T-helper 17 cell (primary cell): ENCODE measurements at regions not wholly inside any gene's neighbourhood (a gene's known extent, or its start where the extent isn't known, plus 50 kb on each side); places are given as distances from the start of the nearest gene placed in this dataset.

Experiments used
- ATAC-seq: fragments of 150-1000 bp; cut with Tn5 transposase; 2 replicates; pipeline ENCODE4 v1.10.0; 2021; ENCODE audit warnings: mild to moderate bottlenecking, moderate library complexity
- DNase-seq, 3 donors: peaks; one replicate each; pipeline versions ENCODE4 v3.0.0 to v3.0.0-alpha.2; 2020 to 2021
- H3K9me3 ChIP-seq: one replicate; pipeline ENCODE4 v1.7.0; 2013; ENCODE audit warnings: low read length, mild to moderate bottlenecking; ENCODE audit not compliant: control insufficient read depth, poor library complexity, severe bottlenecking
- H3K27ac Mint-ChIP-seq: one replicate; pipeline ENCODE4 v1.8.0; 2022; ENCODE audit warnings: mild to moderate bottlenecking, moderate library complexity, mixed read lengths
- H3K27me3 Mint-ChIP-seq: one replicate; pipeline ENCODE4 v1.8.0; 2022; ENCODE audit warnings: mixed read lengths
- H3K36me3 Mint-ChIP-seq: one replicate; pipeline ENCODE4 v1.8.0; 2022; ENCODE audit warnings: low read depth, mixed read lengths
- H3K4me1 Mint-ChIP-seq: one replicate; pipeline ENCODE4 v1.8.0; 2022; ENCODE audit warnings: mild to moderate bottlenecking, mixed read lengths
- H3K4me3 Mint-ChIP-seq: one replicate; pipeline ENCODE4 v1.8.0; 2022; ENCODE audit warnings: mild to moderate bottlenecking, moderate library complexity, mixed read lengths

DNA sequence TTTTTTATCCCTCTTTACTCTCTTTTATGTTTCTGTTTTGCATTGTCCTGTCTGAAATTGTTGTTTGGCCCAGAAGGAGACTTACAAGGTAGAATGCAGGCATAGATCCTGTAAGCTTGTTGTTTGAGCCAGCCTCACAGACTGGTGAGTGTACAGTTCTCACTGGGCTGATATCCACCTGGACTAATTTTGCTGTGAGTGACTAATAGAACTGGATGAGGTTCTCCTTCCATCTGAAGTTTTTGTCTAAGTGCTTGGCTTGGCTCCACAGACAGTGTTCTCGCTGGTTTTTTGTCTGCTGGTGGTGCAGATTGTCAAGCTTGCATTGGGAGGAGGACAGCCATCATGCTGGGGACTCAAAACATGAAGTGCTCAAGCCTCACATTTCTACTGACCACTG, 495.7 kb downstream of the TSN start:
- no peaks in the 10 kb centered on the region for H3K9me3 ChIP-seq
- H3K4me3 Mint-ChIP-seq = no peak overlapping the region
- H3K4me1 Mint-ChIP-seq = no peaks in the 10 kb centered on the region
- H3K27me3 Mint-ChIP-seq = no peaks in the 10 kb centered on the region
- H3K27ac Mint-ChIP-seq = no peak overlapping the region
- no peaks in the 10 kb centered on the region for H3K36me3 Mint-ChIP-seq
- ATAC-seq (no peak), DNase-seq (no peak)

DNA sequence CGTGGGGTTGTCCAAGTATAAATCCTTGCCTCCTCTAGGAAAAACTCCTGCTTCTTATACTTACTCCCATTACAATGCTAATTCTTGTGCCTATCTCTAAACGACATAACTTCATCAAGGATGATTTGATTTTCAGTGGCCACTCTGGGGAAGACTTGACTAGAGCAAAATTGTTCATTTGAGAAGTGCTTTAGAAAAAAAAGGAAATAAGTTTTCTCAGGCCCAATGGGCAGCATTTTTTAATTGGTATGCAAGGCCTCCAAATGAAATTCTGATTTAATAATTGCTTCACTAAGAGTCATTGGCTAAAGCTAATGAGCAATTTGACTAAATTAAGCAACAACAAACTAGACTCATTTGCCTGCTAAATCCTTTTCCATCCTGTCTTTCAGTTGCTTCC, 496.1 kb downstream of the TSN start:
- no peak overlapping the region for H3K4me3 Mint-ChIP-seq
- H3K27ac Mint-ChIP-seq = no peak overlapping the region
- no peaks in the 10 kb centered on the region for H3K4me1 Mint-ChIP-seq
- H3K36me3 Mint-ChIP-seq = no peaks in the 10 kb centered on the region
- DNase-seq (no peak), ATAC-seq (no peak)
- H3K9me3 ChIP-seq = no peaks in the 10 kb centered on the region
- no peaks in the 10 kb centered on the region for H3K27me3 Mint-ChIP-seq

DNA sequence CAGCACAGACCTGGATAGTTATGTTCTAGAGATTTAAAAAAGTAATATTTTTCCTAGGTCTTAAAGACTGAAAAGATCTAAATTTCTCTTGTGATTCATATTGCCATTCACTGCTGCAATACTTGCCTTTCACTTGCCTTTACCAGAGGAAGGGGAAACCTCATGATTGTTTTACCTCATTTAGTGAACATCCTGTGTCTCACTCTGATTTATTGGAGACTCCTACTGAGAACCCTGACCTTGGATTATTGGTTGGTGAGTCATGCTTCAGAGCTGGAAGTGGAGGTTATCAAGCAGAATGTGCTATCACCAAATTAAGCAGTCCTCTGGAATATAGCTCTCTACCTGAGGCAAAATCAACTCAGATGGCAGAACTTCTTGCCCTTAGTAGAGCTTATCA, 500.5 kb downstream of the TSN start:
- no peak overlapping the region for H3K27ac Mint-ChIP-seq
- peaks cover 5% of the 10 kb centered on the region for H3K27me3 Mint-ChIP-seq
- H3K36me3 Mint-ChIP-seq = no peaks in the 10 kb centered on the region
- no peaks in the 10 kb centered on the region for H3K9me3 ChIP-seq
- H3K4me1 Mint-ChIP-seq = no peaks in the 10 kb centered on the region
- DNase-seq (no peak), ATAC-seq (no peak)
- H3K4me3 Mint-ChIP-seq = no peak overlapping the region

DNA sequence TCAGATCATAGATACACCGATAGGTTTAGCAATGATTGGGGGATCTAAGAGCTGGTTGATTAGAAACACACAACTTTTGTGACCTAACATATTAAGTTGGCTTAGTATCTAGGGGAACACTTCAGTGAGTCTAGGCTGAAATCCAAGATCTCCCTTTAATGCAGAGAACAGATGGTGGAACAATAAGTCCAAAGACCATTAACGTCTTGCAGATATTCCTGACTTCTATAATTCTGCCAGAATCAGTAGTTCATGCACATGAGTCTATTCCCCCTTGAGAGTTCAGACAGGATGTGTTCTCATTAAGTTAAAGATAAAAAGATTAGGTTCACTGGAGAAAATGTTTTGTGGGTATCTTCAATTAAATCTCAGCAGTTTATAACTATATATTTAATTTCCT, 506.5 kb downstream of the TSN start:
- ATAC-seq (no peak), DNase-seq (no peak)
- Mint-ChIP-seq H3K36me3 (no peaks in the 10 kb centered on the region), H3K27me3 (peaks cover 6% of the 10 kb centered on the region), H3K27ac (no peak overlapping the region), H3K4me3 (no peak overlapping the region), H3K4me1 (no peaks in the 10 kb centered on the region)
- no peaks in the 10 kb centered on the region for H3K9me3 ChIP-seq

DNA sequence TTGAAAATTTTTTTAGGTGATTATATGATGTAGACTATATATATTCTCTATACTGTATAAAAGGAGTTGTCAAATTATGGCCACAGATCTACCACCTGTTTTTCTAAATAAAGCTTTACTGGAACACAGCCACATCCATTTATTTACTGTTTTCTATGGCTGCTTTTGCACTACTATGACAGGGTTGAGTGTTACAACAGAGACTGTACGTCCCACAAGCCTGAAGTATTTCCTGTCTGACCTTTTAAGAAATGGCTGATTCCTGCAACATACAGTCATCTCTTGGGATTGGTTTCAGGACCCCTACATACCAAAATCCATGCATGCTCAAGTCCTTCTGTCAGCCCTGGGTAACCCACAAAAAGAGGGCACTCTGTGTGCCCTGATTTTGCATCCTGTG, 508.3 kb downstream of the TSN start:
- no peaks in the 10 kb centered on the region for H3K9me3 ChIP-seq
- H3K27ac Mint-ChIP-seq = no peak overlapping the region
- no peak for DNase-seq
- no peak for ATAC-seq
- H3K36me3 Mint-ChIP-seq = no peaks in the 10 kb centered on the region
- no peaks in the 10 kb centered on the region for H3K4me1 Mint-ChIP-seq
- no peak overlapping the region for H3K4me3 Mint-ChIP-seq
- peaks cover 6% of the 10 kb centered on the region for H3K27me3 Mint-ChIP-seq

DNA sequence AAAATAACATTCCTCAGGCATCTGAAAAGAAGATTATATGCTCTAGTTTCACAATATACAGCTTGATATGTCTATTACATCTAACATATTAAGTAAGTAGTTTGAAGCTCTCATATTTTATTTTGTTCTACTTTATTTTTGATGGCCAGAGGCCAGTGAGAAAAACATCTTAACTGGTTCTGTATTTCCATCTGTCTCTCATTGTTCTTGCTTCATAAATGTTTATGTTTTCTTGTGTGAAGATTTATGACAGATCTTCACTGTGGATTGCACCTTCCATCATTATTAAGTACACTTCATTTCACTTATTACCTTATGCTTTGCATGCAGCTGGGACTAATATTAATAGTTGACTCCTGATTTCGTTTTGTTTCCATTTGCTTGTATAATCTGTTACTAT, 511.2 kb downstream of the TSN start:
- ATAC-seq = no peak
- Mint-ChIP-seq H3K27me3 (no peaks in the 10 kb centered on the region), H3K4me3 (no peak overlapping the region), H3K4me1 (no peaks in the 10 kb centered on the region), H3K27ac (no peak overlapping the region), H3K36me3 (no peaks in the 10 kb centered on the region)
- no peaks in the 10 kb centered on the region for H3K9me3 ChIP-seq
- DNase-seq = no peak

DNA sequence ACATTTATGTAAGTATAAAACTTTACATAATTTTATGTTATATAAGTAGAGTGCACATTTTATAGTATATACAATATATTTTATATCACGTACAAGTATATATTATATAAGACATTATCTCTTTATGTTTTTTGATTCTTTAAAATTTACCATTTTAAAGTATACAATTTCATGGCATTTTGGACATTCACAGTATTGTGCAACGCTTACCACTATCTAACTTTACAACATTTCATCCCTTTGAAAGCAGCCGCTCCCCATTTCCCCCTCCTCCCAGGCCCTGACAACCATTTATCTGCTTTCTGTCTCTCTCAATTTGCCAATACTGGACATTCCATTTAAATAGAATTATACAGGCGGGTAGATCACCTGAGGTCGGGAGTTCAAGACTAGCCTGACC, 512.5 kb downstream of the TSN start:
- Mint-ChIP-seq H3K4me1 (no peaks in the 10 kb centered on the region), H3K4me3 (no peak overlapping the region), H3K27me3 (no peaks in the 10 kb centered on the region), H3K27ac (no peak overlapping the region), H3K36me3 (no peaks in the 10 kb centered on the region)
- ATAC-seq (no peak), DNase-seq (no peak)
- no peaks in the 10 kb centered on the region for H3K9me3 ChIP-seq

DNA sequence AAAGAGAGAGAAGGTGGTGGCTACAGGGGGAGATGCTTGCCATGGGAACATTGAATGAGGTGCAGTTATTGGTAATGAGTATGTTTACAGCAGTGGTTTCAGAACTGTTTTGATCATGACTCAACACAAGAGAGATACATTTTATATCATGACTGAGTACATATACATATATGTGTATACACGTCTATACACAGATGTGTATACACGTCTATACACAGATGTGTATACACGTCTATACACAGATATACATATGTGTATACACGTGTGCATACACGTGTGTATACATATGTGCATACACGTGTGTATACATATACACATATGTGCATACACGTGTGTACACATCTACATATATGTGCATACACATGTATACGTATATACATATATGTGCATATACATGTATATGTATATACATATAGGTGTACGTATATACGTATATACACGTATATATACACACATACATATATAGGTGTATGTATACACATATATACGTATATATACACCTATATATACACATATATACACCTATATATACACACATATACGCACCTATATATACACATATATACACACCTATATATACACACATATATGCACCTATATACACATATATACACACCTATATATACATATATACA, 518.5 kb downstream of the TSN start:
- ATAC-seq (no peak), DNase-seq (no peak)
- no peak overlapping the region for H3K27ac Mint-ChIP-seq
- H3K36me3 Mint-ChIP-seq = no peaks in the 10 kb centered on the region
- no peaks in the 10 kb centered on the region for H3K9me3 ChIP-seq
- H3K4me1 Mint-ChIP-seq = no peaks in the 10 kb centered on the region
- H3K27me3 Mint-ChIP-seq = no peaks in the 10 kb centered on the region
- H3K4me3 Mint-ChIP-seq = no peak overlapping the region

DNA sequence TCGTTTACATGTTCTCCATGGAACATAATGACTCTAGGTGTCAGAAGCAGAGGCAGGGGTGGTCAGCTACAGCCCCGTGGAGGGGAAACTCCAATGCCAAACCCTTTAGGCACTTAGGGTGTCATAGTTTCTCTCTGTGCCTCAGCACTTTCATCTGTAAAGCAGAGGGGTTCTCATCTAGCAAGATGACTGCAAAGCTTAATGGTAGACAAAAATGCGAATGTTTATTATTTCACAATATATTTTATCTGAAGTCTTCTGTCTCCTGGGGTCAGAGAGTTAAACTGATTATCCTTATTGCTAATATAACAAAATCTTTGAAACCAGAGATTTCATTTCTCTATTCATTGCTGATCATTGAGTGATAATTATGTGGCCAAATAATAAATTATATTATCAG, 522.5 kb downstream of the TSN start:
- no peaks in the 10 kb centered on the region for H3K4me1 Mint-ChIP-seq
- DNase-seq = no peak
- no peaks in the 10 kb centered on the region for H3K27me3 Mint-ChIP-seq
- H3K4me3 Mint-ChIP-seq = no peak overlapping the region
- no peaks in the 10 kb centered on the region for H3K36me3 Mint-ChIP-seq
- no peaks in the 10 kb centered on the region for H3K9me3 ChIP-seq
- no peak overlapping the region for H3K27ac Mint-ChIP-seq
- no peak for ATAC-seq

DNA sequence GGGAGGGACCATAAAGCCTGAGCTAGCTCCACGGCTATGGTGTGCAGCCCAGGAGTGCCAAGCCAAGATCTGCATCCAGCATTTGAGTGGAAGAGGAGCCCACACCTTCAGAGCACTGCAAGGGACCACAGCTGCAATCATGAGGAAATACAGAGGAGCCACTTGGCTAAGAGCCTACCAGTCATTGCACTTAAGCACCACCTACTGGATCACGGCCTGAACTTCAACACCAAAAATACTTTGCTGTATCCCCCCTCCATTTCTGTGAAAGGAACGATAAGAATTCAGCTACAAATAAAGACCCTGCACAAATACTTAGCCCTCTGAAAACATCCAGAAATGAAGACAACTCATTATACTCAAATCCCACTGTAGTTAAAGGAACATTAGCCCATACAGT, 545.3 kb downstream of the TSN start:
- H3K27me3 Mint-ChIP-seq = no peaks in the 10 kb centered on the region
- H3K36me3 Mint-ChIP-seq = no peaks in the 10 kb centered on the region
- no peaks in the 10 kb centered on the region for H3K9me3 ChIP-seq
- H3K27ac Mint-ChIP-seq = no peak overlapping the region
- H3K4me1 Mint-ChIP-seq = no peaks in the 10 kb centered on the region
- H3K4me3 Mint-ChIP-seq = no peak overlapping the region
- ATAC-seq (no peak), DNase-seq (no peak)

DNA sequence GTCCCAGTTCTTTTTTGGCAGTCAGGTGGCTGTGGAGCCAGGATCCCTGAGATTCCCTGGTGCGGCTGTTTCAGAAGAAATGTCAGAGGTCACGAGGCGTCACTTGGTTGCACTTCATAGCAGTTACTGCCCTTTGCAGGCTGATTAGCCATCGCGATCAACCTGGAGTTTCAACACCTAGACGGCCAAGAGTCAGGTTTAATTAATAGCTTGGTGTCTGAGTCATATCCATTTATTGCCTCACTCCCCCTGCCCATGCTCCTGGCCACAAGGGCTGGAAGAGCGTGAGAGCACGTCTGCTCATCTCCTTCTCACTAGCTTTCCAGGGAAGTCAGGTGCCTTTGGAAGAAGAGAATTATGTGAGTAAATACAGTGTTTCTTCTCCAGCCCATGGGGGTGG, 552.3 kb downstream of the TSN start:
- DNase-seq (no peak), ATAC-seq (no peak)
- H3K4me3 Mint-ChIP-seq = no peak overlapping the region
- H3K27ac Mint-ChIP-seq = no peak overlapping the region
- no peaks in the 10 kb centered on the region for H3K9me3 ChIP-seq
- no peaks in the 10 kb centered on the region for H3K27me3 Mint-ChIP-seq
- no peaks in the 10 kb centered on the region for H3K36me3 Mint-ChIP-seq
- no peaks in the 10 kb centered on the region for H3K4me1 Mint-ChIP-seq

DNA sequence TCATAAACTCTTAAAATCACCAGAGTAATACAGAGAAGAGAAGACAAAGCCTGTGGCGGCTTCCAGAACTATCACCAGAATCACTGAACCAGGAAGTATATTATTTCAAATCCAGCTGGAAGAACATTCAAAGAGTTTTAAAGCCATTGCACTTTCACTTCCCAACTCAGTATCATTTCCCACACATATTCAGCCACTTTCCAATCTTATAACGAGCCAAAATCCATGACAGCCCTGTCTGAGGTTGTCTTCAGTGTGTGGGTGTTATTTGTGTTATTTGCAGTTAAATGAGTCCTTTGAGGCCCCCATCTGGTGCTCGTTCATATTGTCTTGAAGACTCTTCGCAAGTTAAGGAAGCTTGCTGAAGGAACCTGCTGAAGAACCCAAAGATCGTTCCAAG, 559.9 kb downstream of the TSN start:
- Mint-ChIP-seq H3K36me3 (no peaks in the 10 kb centered on the region), H3K4me3 (no peak overlapping the region), H3K27me3 (no peaks in the 10 kb centered on the region), H3K4me1 (no peaks in the 10 kb centered on the region), H3K27ac (no peak overlapping the region)
- H3K9me3 ChIP-seq = no peaks in the 10 kb centered on the region
- DNase-seq (no peak), ATAC-seq (no peak)

DNA sequence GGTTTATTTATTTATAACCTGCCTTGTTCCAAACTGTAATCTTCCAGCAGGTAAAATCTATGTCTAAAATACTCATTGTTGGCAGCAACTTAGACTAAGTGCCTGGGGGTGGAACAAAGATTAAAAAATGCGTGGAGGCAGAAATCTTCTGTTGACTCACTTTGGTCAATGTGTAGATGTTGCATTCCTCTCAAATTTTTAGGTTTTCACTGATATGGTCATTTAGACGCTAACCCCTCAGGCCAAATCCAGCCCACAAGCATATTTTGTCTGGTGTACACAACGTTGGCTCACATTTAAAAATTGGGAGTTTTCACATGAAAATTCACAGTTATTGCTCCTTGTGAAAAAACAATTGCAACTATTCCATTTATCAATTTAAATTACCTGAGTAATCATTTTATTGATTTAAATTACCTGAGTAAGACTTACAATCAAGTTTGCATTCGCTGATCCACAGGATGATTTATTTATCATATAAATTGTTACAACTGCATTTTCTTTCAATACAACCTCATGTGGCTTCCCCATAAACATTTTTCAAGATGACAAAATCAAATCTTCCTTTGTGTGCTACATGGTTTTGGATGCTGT, 564.2 kb downstream of the TSN start:
- H3K4me3 Mint-ChIP-seq = no peak overlapping the region
- H3K27me3 Mint-ChIP-seq = no peaks in the 10 kb centered on the region
- ATAC-seq (no peak), DNase-seq (no peak)
- no peaks in the 10 kb centered on the region for H3K36me3 Mint-ChIP-seq
- H3K9me3 ChIP-seq = no peaks in the 10 kb centered on the region
- H3K4me1 Mint-ChIP-seq = no peaks in the 10 kb centered on the region
- H3K27ac Mint-ChIP-seq = no peak overlapping the region

DNA sequence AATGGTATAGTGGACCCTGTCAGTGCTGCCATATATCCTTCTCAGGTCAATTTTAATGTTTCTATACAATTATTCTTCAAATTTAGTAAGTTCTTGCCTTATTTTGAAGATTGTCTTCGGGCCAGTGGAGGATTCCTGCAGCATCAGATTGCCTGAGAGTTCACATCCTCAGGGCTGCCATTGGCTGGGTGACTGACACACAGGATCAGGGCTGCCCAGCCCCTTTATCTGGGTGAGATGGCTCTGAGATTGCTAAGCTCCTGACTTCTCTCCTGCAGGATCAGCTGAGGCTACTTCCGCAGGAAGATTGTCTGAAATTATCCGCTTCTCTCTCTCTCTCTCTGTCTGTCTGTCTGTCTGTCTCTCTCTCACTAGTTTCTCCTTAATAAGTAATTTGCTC, 567.4 kb downstream of the TSN start:
- Mint-ChIP-seq H3K4me3 (no peak overlapping the region), H3K27ac (no peak overlapping the region), H3K4me1 (no peaks in the 10 kb centered on the region), H3K27me3 (no peaks in the 10 kb centered on the region), H3K36me3 (no peaks in the 10 kb centered on the region)
- H3K9me3 ChIP-seq = no peaks in the 10 kb centered on the region
- DNase-seq (no peak), ATAC-seq (no peak)
